ENCODE measurements at regions not wholly inside any gene's neighbourhood (a gene's known extent, or its start where the extent isn't known, plus 50 kb on each side); places are given as distances from the start of the nearest gene placed in this dataset.
"Not testable (repeated sequence)": the region's sequence is repeated elsewhere in the genome, so short reads cannot be mapped to it uniquely, and the experiment has no call there.

DNA sequence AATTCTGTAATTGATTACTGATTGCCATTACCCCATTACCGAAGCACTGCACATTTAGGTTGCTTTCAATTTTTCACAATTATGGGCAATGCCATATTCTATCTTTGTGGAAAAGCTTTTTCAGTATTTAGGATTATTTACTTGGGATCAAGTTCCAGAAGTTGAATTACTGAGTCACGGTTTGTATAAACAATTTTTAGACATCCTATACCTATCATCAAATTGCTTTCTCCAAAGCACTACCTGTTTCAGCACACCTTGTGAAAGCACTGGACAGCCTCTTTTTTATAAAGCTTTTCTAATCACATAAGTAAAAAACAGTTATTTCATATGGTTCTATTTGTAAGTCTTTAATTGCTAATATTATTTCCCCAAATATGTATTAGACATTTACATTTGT, 221.5 kb upstream of the CAND1 start (continued):
- TF ChIP-seq GPN1 (CRISPR knock-in tag; IDR thresholded peaks at IDR 0.05; ENCODE audit: borderline replicate concordance) (no peak), ZBTB1 (CRISPR knock-in tag; IDR thresholded peaks at IDR 0.05; ENCODE audit: borderline replicate concordance) (no peak), SSRP1 (CRISPR knock-in tag; IDR thresholded peaks at IDR 0.05) (no peak), KDM5A (IDR thresholded peaks at IDR 0.05; ENCODE audit: borderline replicate concordance, low read length) (no peak)
- TF ChIP-seq, protein P1, sequence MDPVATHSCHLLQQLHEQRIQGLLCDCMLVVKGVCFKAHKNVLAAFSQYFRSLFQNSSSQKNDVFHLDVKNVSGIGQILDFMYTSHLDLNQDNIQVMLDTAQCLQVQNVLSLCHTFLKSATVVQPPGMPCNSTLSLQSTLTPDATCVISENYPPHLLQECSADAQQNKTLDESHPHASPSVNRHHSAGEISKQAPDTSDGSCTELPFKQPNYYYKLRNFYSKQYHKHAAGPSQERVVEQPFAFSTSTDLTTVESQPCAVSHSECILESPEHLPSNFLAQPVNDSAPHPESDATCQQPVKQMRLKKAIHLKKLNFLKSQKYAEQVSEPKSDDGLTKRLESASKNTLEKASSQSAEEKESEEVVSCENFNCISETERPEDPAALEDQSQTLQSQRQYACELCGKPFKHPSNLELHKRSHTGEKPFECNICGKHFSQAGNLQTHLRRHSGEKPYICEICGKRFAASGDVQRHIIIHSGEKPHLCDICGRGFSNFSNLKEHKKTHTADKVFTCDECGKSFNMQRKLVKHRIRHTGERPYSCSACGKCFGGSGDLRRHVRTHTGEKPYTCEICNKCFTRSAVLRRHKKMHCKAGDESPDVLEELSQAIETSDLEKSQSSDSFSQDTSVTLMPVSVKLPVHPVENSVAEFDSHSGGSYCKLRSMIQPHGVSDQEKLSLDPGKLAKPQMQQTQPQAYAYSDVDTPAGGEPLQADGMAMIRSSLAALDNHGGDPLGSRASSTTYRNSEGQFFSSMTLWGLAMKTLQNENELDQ (CRISPR knock-in tag; IDR thresholded peaks at IDR 0.05; ENCODE audit: borderline replicate concordance): no peak

DNA sequence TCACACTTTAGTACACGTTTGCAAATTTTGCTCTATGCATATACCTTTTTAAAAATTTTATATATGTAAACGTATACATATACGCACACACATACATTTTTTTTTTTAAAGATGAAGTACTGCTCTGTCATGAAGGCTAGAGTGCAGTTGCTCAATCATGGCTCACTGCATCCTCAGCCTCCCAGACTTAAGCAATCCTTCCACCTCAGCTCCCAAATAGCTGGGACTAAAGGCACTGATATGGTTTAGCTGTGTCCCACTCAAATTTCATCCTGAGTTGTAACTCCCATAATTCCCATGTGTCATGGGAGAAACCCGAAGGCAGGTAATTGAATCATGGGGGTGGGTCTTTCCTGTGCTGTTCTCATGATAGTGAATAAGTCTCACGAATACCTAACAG, 220.8 kb upstream of the CAND1 start:
- no peaks in the 10 kb centered on the region for H3K79me2 ChIP-seq (ENCODE audit: insufficient read depth, low read length)
- no peak overlapping the region for H3K4me3 ChIP-seq (replicated peaks in 1 of 3; ENCODE audit: insufficient read depth in 1 of 3, low read depth in 2 of 3, low read length in 3 of 3)
- no peaks in the 10 kb centered on the region for H3K27me3 ChIP-seq (ENCODE audit: control insufficient read depth in 1 of 2, insufficient read depth in 2 of 2, low read length in 2 of 2)
- no peaks in the 10 kb centered on the region for H3K4me1 ChIP-seq (ENCODE audit: insufficient read depth, low read length)
- in situ Hi-C loops (cut with HindIII; ENCODE audit: extremely low pct_ligation_motif_present, low pct_unique_long_range_greater_than_20kb) (no loop called here), intact Hi-C loops (cut with micrococcal nuclease; ENCODE audit: unreplicated experiment) (no loop called here)
- ChIA-PET POLR2A (no interaction called here), CTCF (ENCODE audit: low intra/inter-chr PET ratio, low total read pairs) (no interaction called here)
- no peaks in the 10 kb centered on the region for H3K36me3 ChIP-seq (replicated peaks in 1 of 2; ENCODE audit: control insufficient read depth in 1 of 2, insufficient read depth in 2 of 2, low read length in 2 of 2)
- ATAC-seq (no peak), FAIRE-seq (no peak), DNase-seq (ENCODE audit: low spot score) (no peak)
- H3K27ac ChIP-seq (ENCODE audit: extremely low read length, insufficient read depth, low read length): no peak overlapping the region
- no peaks in the 10 kb centered on the region for H3K9me3 ChIP-seq (ENCODE audit: low read length)
- no peak overlapping the region for H3K4me2 ChIP-seq (ENCODE audit: low read depth, low read length)
- H4K20me1 ChIP-seq (ENCODE audit: insufficient read depth, low read length): no peaks in the 10 kb centered on the region
- TF ChIP-seq SIN3B (IDR thresholded peaks at IDR 0.05; ENCODE audit: low read length) (no peak), CEBPB (IDR thresholded peaks at IDR 0.05; ENCODE audit: borderline replicate concordance, low read depth, low read length) (peak; percentile 32; the same call in 1 of the 2 replicates), ZNF335 (CRISPR knock-in tag; IDR thresholded peaks at IDR 0.05) (no peak), ONECUT2 (CRISPR knock-in tag; IDR thresholded peaks at IDR 0.05) (no peak), ZNF263 (CRISPR knock-in tag; IDR thresholded peaks at IDR 0.05) (no peak), NR1H2 (CRISPR knock-in tag; IDR thresholded peaks at IDR 0.05; ENCODE audit: borderline replicate concordance, low read depth) (no peak)
- TF ChIP-seq, protein P2, sequence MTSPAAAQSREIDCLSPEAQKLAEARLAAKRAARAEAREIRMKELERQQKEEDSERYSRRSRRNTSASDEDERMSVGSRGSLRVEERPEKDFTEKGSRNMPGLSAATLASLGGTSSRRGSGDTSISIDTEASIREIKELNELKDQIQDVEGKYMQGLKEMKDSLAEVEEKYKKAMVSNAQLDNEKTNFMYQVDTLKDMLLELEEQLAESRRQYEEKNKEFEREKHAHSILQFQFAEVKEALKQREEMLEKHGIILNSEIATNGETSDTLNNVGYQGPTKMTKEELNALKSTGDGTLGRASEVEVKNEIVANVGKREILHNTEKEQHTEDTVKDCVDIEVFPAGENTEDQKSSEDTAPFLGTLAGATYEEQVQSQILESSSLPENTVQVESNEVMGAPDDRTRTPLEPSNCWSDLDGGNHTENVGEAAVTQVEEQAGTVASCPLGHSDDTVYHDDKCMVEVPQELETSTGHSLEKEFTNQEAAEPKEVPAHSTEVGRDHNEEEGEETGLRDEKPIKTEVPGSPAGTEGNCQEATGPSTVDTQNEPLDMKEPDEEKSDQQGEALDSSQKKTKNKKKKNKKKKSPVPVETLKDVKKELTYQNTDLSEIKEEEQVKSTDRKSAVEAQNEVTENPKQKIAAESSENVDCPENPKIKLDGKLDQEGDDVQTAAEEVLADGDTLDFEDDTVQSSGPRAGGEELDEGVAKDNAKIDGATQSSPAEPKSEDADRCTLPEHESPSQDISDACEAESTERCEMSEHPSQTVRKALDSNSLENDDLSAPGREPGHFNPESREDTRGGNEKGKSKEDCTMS (CRISPR knock-in tag; conservative IDR thresholded peaks at IDR 0.05): no peak
- H2AFZ ChIP-seq (ENCODE audit: low read length): no peak overlapping the region
- BruUV-seq (replicated peaks): no TSS peak
- no peak overlapping the region for H3K9ac ChIP-seq (ENCODE audit: insufficient read depth, low read depth, low read length)
- 18% methylated on average over 5 of the region's 5 CpGs for WGBS (ENCODE audit: low lambda C conversion rate)

DNA sequence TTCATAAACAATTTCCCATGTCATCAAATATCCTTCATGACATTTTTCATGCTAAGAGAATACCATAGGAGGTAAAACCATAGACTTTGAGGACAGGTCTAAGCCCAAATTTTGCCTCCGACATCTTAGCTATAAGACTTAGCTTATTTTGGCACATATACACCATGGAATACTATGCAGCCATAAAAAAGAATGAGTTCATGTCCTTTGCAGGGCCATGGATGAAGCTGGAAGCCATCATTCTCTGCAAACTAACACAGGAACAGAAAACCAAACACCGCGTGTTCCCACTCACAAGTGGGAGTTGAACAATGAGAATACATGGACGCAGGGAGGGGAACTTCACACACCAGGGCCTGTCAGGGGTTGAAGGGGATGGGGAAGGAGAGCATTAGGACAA, 220.0 kb upstream of the CAND1 start:
- H3K27me3 ChIP-seq (ENCODE audit: control insufficient read depth in 1 of 2, insufficient read depth in 2 of 2, low read length in 2 of 2); ATAC-seq; H3K36me3 ChIP-seq (replicated peaks in 1 of 2; ENCODE audit: control insufficient read depth in 1 of 2, insufficient read depth in 2 of 2, low read length in 2 of 2); H3K4me2 ChIP-seq (ENCODE audit: low read depth, low read length); DNase-seq (ENCODE audit: low spot score); H4K20me1 ChIP-seq (ENCODE audit: insufficient read depth, low read length); intact Hi-C loops (cut with micrococcal nuclease; ENCODE audit: unreplicated experiment); H3K27ac ChIP-seq (ENCODE audit: extremely low read length, insufficient read depth, low read length); POLR2A ChIA-PET; H3K4me1 ChIP-seq (ENCODE audit: insufficient read depth, low read length); BruUV-seq (replicated peaks); H3K79me2 ChIP-seq (ENCODE audit: insufficient read depth, low read length); H3K9me3 ChIP-seq (ENCODE audit: low read length); H3K9ac ChIP-seq (ENCODE audit: insufficient read depth, low read depth, low read length); CTCF ChIA-PET (ENCODE audit: low intra/inter-chr PET ratio, low total read pairs); in situ Hi-C loops (cut with HindIII; ENCODE audit: extremely low pct_ligation_motif_present, low pct_unique_long_range_greater_than_20kb); H2AFZ ChIP-seq (ENCODE audit: low read length); FAIRE-seq; H3K4me3 ChIP-seq (replicated peaks in 1 of 3; ENCODE audit: insufficient read depth in 1 of 3, low read depth in 2 of 3, low read length in 3 of 3): not testable (repeated sequence)
- 70% methylated on average over 4 of the region's 4 CpGs for WGBS (ENCODE audit: low lambda C conversion rate)

Measured in HepG2 (cell line).